HG03342 (cell line): ENCODE measurements at regions not wholly inside any gene's neighbourhood (a gene's known extent, or its start where the extent isn't known, plus 50 kb on each side); places are given as distances from the start of the nearest gene placed in this dataset.

ENCODE experiments used
- ATAC-seq: cut with Tn5 transposase; IDR thresholded peaks from one replicate; pipeline ENCODE4 v1.9.1; 2021; ENCODE audit warnings: mild to moderate bottlenecking, moderate library complexity; ENCODE audit not compliant: unreplicated experiment

DNA sequence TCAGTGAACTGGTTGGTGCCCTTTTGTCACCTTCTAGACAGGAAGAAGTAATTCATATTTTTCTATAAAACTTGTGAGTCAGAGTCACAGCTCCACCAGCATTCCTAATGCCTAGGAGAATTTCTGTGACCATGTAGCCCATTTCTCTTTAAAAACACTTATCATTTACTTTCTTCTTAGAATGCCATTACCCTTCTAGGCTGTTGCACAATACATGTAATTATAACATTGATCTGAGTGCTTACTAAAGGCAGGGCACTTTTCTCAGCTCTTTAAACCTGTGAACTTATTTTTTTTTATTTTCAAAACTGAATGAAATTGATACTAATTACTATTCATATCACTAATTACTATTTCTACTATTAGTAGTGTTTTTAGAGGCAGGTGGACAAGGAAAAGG is 373.7 kb downstream of the TLE4 start:
- ATAC-seq = no peak

DNA sequence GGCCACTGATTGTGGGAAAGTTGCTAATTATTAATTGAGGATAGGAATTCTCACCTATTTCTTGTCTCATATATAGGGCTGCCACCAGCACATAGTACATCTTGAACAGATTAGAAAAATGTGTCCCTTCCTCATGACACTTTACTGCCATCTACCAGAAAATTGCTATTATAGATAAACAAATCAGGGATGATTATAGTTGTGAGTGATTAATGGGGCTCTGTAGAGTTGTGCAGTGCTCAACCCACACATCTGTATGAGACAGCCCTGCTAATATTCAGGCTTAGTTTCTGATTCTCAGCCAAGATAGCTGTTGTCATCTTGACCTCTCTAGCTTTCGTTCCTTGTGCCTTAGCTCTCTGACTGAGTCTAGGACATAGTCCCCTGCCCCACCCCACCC is 373.3 kb downstream of the TLE4 start:
- ATAC-seq = no peak

- ATAC-seq = no peak
Measured at GRCh38 chr9:79940919-79941318, 369.2 kb downstream of the TLE4 start.

GRCh38 chr9:79939819-79940218 is 368.1 kb downstream of the TLE4 start:
- no peak for ATAC-seq

DNA sequence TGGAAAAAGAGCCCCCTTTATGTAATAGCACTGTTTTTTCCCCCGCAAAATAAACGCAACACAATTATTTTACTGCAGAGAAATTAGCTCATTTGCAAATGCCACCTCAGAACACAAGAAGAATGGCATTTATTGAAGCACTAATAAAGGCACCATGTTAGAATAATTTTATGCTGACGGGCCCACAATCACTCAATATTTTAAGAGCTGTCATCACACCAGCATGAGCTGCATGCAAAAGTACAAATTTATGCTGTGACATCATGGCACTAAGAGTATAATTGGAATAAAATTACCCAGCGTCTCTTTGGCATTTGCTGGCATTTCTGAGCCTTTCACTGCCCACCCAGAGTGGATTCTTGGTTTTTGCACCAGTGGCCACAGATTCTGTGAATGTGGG is 364.6 kb downstream of the TLE4 start:
- ATAC-seq = no peak

DNA sequence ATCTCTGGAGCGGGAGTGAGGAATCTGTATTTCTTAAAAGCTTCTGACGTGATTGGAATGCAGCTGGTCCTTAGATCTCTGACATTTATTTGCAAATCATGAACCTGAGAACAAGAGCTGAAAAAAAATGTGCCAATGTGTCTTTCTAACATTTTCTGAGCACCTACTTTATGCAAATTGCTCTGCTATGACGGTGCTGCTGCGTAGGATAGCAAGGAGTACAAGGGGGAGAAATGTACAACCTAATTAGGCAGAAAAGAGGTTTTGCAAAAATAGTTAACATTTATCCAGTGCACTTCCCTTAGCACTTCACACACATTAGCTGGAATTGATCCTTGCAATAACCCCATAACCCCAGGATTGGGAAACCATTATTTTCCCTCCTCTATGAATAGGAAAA is 357.5 kb downstream of the TLE4 start:
- ATAC-seq = no peak

GRCh38 chr9:79928661-79929223 is 357.0 kb downstream of the TLE4 start:
- ATAC-seq = no peak

- no peak for ATAC-seq
Measured at GRCh38 chr9:79925326-79925725, 353.6 kb downstream of the TLE4 start.

DNA sequence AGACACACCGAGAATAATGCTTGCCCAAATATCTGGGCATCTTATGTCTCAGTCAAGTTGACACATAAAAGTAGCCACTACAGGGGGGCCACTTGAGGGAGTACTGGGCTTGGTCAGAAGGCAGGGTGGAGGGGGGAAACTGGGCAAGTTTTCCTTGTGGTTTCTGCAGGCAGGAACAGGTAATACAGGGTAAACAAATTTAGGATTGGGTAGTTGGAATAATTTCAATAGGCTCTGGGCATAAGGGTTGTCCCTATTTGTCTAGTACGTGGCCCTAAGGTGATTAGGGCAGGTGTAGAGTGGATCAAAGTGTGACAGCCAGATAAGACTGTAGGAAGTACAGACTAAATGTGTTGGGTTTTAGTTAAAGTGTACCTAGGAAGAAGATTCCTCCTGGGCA is 353.1 kb downstream of the TLE4 start:
- no peak for ATAC-seq

DNA sequence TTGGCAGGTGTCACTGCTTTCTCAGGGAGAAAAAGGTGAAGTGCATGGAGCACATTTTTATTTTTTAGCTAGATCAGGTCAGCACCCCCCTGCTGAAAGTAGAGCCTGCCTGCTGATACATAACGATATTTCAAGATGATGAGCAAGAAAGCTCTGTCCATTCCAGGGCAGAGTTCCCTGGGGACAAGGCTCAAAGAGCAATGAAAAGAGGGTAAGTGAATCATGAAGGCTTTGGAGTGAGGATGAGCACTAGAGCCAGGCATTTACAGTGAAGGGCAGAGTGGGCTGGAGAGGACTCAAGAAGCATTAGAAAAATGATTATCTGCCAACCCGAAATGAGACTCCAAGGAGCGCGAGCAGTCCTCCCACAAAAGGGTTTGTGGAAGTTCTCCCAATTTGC is 345.7 kb downstream of the TLE4 start:
- no peak for ATAC-seq

DNA sequence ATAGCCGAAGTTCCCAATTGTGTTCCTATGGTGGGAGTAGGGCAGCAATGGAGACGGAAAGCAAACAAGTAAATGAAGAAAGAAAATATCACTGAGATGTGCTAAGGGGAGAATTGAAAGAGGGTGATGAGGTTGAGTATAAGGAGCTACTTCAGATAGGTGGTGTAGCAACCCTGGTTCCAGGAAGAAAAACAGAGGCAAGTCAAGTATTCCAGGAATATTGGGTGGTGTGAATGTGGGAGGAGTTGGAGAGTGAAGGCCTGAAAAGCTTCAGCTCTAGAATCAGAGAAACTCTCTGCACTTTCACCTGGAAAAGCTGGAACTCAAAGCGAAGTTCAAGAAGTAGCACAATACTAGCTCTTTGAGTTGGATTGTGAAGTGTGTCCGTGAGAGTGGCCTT is 342.1 kb downstream of the TLE4 start:
- no peak for ATAC-seq

DNA sequence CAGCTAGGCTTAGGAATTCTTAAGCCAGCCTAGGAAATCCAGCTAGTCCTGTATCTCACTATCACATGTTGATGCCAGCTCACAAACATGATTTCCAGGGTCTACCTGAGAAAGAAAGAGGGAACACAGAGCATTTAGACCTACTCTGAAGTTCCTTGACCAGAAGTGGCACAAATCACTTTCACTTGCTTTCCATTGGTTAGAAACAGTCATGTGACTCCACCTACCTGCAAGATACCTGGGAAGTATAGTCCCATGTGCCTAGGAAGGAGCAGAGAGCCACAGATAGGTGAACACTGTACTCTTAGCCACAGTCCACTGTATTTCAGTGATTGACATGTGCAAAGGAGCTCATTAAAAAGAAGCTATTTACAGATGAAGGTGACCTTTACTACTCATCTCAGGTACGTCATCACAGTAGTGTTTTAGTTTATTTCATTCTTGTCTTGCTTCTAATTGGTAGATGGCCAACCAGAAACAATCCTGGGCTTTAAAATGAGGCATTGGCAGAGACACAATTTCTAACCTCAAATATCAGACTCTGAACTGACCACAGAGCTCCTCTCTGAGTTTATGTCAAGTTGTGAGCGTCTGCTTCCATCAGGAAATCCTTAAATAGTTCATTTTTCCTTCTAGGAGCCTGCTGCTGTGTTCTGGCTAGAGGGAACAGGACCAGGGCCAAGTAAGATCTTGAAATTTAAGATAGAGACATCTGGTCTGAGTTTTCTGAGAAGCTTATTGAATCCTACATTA is 340.7 kb downstream of the TLE4 start:
- ATAC-seq = no peak

- ATAC-seq = no peak
Measured at GRCh38 chr9:79911724-79912123, 340.0 kb downstream of the TLE4 start.

DNA sequence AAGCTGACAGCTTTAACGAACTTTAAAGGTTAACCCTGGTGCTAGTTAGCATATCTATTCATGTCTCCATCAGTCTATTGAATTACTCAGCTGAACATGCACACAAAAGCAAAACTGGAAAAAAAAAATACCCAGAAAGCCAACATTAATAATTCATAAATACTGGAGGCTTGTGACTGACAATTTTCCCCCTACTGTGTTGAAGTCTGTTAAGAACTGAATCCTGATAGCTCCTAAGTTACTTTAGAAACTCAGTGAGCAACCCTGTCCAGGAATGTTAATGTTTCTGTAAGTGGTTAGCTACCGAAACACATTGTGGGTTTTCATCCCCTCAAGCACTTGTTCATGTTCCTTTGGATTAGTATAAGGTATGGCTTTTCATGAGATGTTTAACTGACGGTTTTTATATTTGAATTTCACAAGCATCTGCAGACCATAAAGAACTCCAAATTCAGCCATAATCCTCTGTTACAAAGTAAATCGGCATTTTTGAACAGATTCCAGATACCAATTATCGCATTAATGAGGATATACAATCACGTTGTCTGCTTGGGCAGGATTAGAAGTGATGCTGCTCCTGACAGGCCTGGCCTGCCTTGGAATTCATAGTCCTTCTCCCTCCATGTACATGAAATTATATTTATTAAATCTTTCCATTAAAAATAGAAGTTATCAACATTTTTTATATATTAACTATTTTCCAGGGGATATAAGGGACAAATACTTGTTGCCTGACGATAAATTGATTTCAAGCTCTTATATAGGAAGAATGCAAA is 331.2 kb downstream of the TLE4 start:
- ATAC-seq = no peak

DNA sequence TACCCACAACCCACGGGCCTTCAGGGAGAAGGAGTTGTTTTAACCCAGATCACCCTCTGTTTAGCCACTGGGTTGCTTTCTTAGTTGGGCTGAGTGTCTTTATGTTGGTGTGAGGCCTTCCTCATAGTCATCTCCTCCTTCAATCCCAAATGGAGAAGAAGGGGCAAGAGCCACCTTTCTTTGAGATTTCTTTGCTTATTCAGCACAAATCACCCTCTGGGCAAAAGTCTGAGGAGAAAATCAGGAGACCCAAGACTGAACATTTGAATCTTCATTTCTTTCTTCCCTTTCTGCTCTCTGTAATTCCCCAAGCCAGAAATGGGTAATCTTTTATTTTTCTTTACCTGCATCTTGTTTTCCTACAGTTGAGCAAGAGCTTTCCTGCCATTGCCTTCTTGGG is 329.0 kb downstream of the TLE4 start:
- ATAC-seq = no peak

GRCh38 chr9:79896390-79896980 is 324.7 kb downstream of the TLE4 start:
- no peak for ATAC-seq

GRCh38 chr9:79895232-79895631 is 323.5 kb downstream of the TLE4 start:
- ATAC-seq = no peak

DNA sequence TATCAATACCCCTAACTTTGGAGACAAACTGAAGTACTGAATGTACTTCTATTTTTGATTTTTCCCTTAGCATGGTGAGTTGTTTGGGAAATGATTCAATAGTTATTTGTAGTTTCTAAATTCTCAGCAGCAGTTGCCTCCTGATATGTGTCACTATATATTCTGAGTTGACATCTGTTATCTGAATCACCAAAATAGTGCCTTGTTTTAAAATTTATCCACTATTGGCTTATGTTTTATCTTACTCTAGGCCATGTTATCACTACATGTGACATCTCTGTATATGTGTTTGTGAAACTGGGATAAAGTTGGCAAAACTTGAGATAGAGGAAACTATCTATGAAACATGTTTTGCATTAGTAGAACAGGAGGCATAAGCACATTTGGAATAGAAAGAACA is 317.6 kb downstream of the TLE4 start:
- ATAC-seq = no peak

DNA sequence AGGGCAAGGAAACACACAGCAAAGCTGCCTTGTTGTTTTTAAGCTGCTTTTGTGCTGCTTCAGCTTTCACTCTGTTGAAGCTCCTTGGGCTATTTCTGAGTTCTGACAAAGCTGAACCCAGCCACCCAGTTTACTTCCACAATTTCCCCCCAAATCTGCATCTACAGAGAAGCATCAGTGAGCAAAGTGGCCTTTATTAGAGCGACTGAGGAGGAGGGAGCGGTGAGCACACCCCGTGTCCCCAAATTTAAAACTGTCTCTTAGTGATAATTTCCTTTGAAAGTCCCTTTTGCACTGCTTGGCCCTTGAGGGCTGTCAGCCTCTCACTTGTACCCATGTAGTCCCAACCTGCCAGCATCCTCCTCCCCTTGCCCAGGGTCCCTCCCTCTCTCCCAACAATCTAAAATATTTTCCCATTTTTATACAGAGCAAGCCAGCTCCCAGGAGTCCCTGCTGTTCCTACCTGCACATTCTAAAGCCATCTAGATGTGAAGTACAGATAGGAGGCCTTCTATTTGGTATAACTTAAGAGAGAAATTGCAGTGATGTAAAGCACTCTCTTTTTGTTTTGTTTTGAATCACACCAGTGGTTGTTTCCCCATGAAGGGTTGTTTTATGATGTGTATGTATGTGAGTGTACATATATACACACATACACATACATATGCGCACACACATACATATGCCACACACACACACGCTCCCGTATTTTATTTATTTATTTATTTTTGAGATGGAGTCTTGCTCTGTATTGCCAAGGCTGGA is 313.5 kb downstream of the TLE4 start:
- no peak for ATAC-seq

DNA sequence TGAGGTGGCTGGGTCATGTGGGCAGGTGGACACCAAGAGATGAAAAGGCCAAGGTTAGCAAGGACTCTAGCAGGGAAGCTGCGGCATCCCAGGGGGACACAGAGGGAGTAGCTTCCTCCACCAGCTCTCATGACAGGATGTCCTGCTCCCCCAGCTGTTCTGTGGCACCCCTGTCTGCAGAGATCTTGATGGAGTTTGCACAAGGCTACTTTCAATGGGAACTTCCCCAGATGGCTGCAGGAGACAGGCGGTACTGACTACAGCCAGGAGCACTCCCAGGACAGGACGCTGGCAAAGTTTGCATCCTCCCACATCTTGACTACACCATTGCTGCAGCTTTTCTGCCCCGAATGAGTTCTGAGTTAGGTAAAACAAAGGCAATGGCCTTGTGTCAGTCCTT is 312.8 kb downstream of the TLE4 start:
- no peak for ATAC-seq

DNA sequence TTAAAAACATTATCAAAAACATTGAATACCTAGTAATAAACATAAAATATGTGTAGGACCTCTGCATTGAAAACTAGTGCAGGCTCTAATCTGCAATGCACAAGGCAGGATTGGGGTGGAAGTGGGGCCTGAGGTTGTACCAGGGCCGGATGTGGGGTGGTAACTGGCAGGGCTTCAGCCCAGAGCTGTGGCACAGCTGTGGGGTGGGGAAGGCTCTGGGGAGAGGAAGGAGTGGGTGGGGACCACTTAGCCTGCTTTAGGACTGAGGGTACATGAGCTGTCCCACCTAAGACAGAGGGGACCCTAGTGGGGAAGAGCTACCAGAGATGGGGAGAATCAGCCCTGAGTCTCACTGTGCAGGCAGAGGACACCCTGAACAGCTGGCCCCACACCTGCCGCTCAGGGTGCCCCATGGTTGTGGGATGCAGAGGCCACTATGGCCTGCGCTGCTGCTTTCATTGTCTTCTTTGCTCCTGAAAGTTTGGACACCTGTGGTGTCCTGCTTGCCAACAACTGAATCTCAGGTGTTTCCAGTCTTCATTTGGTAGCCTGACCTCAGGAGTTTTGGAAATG is 311.4 kb downstream of the TLE4 start:
- no peak for ATAC-seq
